ENCODE measurements at regions not wholly inside any gene's neighbourhood (a gene's known extent, or its start where the extent isn't known, plus 50 kb on each side); places are given as distances from the start of the nearest gene placed in this dataset.

GRCh38 chr3:118435851-118436350 lies 598.7 kb downstream of the IGSF11 start:
- no peak for DNase-seq (ENCODE audit: low read depth)

DNA sequence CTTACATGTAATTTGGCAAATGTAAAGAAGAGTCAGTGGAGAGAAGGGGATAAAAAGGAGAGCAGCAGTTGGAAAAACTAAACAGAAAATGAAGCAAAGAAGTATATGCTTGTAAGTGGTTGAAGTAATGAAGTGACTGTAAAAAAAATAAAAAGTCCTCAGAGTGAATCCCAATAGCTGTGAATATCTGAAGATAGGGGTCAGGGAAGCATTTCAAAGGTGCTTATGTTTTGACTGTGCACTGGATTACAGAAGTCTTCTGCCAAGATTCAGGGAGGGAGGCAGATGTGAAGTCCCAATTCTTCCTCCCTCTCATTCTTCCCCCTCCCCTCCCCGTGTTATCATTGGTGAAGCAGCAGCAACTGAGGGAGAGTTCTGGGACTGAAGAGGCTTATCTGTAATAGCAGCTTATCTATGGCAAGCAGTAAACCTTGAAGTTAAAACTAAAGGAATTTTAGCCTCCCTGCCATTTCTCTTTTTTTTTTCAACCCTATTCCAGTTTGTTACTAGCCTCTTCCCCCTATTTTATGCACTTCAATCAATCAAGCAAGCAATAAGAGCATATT lies 597.9 kb downstream of the IGSF11 start:
- no peak for DNase-seq (ENCODE audit: low read depth)

DNA sequence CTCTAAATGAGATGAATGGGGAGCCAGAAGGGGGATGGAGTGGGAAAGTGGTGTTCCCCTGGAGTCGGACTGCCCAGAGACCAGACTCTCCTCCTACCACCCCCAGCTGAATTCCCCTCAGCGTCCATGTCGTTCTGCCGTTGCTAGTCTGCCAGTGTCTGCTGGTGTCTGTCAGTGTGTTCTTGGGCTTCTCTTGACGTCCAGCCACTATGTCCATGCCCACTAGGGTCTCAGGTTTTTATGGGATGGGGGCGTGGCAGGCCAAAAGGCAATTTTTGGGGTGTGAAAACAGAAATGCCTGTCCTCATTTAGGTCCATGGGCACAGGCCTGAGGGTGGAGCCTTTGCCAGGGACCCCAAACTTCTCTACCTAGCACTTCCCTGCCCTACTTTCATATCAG lies 589.6 kb downstream of the IGSF11 start:
- DNase-seq (ENCODE audit: low read depth), result no peak

DNA sequence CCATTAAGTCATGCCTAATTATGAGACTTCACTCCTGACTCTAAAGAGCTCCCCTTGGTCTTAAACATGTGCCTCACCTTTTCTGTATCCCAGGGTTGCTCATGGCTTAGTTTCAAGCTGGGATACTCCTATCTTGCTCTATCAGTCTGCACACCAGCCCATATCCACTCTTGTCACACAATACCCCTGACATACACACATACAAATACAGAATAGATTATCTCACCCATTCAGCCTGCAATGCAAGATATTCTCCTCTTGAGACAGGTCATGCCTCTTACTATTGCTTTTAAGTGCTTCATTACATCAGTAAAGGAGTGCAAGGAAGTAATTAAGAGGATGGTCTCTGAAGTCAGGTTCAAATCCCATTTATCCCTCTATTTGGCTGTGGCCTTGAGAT lies 587.3 kb downstream of the IGSF11 start:
- no peak for DNase-seq (ENCODE audit: low read depth)

- no peak for DNase-seq (ENCODE audit: low read depth)
Measured at GRCh38 chr3:118466795-118467330, 567.8 kb downstream of the IGSF11 start.

- DNase-seq (ENCODE audit: low read depth), result no peak
Measured at GRCh38 chr3:118468801-118469200, 565.8 kb downstream of the IGSF11 start.

DNA sequence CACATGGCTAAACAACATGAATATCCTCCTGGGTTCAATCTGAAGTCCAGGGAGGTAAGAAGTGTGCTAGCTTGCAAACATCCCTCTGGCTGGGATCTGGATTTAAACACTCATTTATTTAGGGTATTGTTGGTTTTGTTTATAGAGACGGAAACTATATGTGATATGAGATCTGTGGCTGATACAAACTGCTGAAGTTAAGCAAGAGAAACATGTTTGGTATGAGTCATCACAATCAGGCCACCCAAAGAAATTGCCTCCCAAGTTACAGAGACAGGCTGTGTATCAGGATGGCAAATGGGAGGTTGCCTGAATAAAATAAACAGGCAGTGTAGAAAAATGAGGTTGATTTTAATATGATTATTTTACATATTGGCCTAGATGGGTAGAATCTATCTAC lies 562.1 kb downstream of the IGSF11 start:
- DNase-seq (ENCODE audit: low read depth), result no peak

DNA sequence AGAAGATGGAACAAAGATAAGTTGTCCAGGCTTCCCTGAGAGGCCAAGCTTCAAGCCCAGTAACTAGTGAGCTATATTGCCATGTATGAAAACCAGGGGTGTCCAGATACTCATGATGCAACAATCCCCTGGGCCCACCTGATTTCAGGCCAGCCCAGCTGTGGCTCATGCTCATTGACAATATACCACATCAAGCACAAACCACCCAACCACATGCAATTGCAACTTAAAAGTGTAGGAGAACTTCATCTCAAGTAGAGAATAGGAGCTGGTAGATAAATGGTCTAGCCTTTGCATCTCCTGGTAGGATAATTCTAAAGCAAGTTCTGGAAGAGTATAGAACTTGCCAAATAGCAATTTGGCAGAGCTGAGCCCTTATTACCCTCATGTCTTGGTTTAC lies 561.3 kb downstream of the IGSF11 start:
- DNase-seq (ENCODE audit: low read depth), result no peak

- DNase-seq (ENCODE audit: low read depth), result no peak
Measured at GRCh38 chr3:118476885-118477618, 557.6 kb downstream of the IGSF11 start.

- no peak for DNase-seq (ENCODE audit: low read depth)
Measured at GRCh38 chr3:118477768-118478167, 556.9 kb downstream of the IGSF11 start.

DNA sequence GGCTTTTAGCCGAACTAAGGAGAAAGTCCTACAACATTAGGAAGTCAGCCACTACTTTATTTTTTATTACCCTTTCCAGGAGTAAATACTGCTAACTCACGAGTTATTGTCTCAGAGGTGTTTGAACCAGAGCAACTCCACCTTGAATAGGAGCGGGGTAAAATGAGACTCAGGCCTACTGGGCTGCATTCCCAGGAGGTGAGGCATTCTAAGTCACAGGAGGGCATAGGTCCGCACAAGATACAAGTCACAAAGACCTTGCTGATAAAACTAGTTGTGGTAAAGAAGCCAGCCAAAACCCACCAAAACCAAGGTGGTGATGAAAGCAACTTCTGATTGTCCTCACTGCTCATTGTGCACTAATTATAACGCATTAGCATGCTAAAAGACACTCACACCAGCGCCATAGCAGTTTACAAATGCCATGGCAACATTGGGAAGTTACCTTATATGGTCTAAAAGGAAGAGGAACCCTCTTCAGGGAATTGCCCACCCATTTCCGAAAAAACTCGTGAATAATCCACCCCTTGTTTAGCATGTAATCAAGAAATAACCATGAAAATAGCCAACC lies 555.9 kb downstream of the IGSF11 start:
- DNase-seq (ENCODE audit: low read depth), result no peak

GRCh38 chr3:118479376-118479775 lies 555.3 kb downstream of the IGSF11 start:
- no peak for DNase-seq (ENCODE audit: low read depth)

DNA sequence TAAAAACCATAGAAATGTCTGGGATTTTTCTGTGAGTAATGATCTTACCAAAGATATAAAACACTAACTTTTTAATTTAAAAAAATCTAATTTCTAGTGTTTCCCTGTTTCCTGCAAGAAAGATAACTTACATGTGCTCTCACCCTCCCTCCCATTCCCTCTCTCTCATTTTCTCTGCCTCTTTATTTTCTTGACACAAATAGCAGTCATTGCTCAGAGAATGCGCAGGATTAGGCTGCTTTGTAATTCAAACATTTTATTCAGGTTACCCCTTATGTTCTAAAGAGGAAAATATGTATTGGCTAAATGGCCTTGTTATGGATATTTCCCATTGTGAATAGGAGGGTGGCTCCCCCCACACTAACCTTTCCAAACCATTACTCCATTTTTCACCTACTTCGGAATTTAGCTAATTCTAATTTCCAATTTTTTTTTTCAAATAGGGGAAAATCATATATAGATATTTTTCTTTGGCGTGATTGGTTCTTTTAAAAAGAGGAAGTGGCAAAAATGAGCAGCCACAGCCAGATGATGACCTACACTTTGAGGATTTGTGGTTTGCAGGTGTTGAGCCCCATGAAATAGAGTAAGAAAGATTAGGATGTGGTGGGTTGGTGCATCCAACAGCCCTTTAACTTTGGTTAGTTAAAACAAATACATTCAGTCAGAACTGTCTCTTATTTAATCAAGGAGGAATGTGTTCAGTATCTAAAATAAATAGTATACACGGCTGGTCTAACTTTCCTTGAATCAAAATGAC lies 554.4 kb downstream of the IGSF11 start:
- DNase-seq (ENCODE audit: low read depth), result no peak

- DNase-seq (ENCODE audit: low read depth), result no peak
Measured at GRCh38 chr3:118485693-118486092, 549.0 kb downstream of the IGSF11 start.

- DNase-seq (ENCODE audit: low read depth), result no peak
Measured at GRCh38 chr3:118487734-118488133, 546.9 kb downstream of the IGSF11 start.

GRCh38 chr3:118488732-118489131 lies 545.9 kb downstream of the IGSF11 start:
- DNase-seq (ENCODE audit: low read depth), result no peak

GRCh38 chr3:118495206-118495605 lies 539.4 kb downstream of the IGSF11 start:
- no peak for DNase-seq (ENCODE audit: low read depth)

- DNase-seq (ENCODE audit: low read depth), result no peak
Measured at GRCh38 chr3:118497274-118497673, 537.4 kb downstream of the IGSF11 start.

GRCh38 chr3:118501152-118501551 lies 533.5 kb downstream of the IGSF11 start:
- DNase-seq (ENCODE audit: low read depth), result no peak

DNA sequence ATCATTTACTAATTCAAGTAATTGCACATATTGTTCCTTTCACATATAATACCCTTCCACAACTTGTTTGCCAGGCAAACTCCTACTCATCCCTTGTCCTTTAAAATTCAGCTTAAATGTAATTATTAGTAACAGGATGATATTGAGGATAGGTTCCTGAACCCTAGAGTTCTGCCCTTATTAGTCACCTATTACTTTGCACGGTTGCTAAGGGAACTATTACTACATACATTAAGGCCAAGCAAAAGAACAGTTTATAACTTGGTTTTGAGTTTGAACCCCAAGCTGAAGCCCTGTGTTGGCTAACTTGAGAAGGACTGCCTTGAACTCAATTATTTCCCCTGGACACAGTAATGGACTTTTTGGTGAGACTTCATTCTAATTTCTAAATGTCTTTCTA lies 529.7 kb downstream of the IGSF11 start:
- DNase-seq (ENCODE audit: low read depth), result no peak

DNA sequence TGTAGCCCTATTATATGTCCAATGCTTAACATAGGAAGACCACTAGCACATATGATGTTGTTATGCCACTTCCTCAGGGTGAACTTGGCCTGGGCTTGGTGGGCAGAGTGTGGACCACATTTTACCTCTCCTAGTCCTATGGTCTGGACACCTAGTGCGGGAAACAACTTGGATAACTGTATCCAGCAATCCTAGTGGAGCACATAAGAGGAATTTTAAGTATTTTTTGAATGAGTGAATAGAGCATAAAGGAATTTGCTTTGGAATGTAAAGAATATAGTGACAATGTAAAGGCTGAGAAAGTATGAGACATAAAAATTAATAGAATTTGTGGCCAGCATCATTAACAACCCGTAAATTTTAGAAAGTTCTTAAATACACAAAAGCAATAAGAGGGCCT lies 528.9 kb downstream of the IGSF11 start:
- no peak for DNase-seq (ENCODE audit: low read depth)

DNA sequence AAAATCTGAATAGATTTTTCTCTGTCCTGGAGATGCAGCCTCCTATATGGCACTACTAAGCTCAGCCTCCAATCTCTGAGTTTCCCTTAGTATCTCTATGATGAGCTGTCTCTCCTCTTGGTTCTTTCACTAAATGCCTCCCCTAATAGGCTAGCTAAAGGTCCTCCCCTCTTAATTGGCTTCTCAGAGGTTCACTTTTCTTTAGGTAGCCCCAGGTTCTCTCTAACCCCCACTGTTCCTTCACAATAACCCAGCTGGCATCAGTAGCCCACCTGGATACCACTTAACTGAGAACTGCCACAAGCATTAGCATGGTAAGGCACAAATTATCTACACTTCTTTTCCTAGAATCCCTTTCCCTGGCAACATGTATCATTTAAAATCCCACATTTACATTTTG lies 523.2 kb downstream of the IGSF11 start:
- no peak for DNase-seq (ENCODE audit: low read depth)

- DNase-seq (ENCODE audit: low read depth), result no peak
Measured at GRCh38 chr3:118512301-118512700, 522.3 kb downstream of the IGSF11 start.
